Neural crest cell (in vitro differentiated cells): ENCODE measurements at regions not wholly inside any gene's neighbourhood (a gene's known extent, or its start where the extent isn't known, plus 50 kb on each side); places are given as distances from the start of the nearest gene placed in this dataset.

Experiments
- DNase-seq: peaks from one replicate; pipeline ENCODE4 v3.0.0; 2021; ENCODE audit warnings: low read depth, mixed read lengths, low spot score
- H3K27ac Mint-ChIP-seq: one replicate; pipeline ENCODE4 v1.8.0; 2021; ENCODE audit warnings: mild to moderate bottlenecking, mixed read lengths; ENCODE audit not compliant: unreplicated experiment
- H3K27me3 Mint-ChIP-seq: 2 replicates; pipeline ENCODE4 v1.8.0; 2021; ENCODE audit warnings: low read depth, mild to moderate bottlenecking, mixed read lengths
- H3K36me3 Mint-ChIP-seq: 2 replicates; pipeline ENCODE4 v1.8.0; 2021; ENCODE audit warnings: low read depth, mild to moderate bottlenecking, mixed read lengths
- H3K4me1 Mint-ChIP-seq: 2 replicates; pipeline ENCODE4 v1.8.0; 2021; ENCODE audit warnings: mixed read lengths
- H3K4me3 Mint-ChIP-seq: one replicate; pipeline ENCODE4 v1.8.0; 2021; ENCODE audit warnings: mild to moderate bottlenecking, mixed read lengths
- H3K9me3 Mint-ChIP-seq: 2 replicates; pipeline ENCODE4 v1.8.0; 2021; ENCODE audit warnings: mixed read lengths
- TF ChIP-seq, protein P1 (sequence below): fragments of 200-600 bp; sonication (generic); conservative IDR thresholded peaks from 2 replicates; pipeline ENCODE4 v1.5.0; 2021; ENCODE audit warnings: antibody characterized with exemption, mild to moderate bottlenecking

DNA sequence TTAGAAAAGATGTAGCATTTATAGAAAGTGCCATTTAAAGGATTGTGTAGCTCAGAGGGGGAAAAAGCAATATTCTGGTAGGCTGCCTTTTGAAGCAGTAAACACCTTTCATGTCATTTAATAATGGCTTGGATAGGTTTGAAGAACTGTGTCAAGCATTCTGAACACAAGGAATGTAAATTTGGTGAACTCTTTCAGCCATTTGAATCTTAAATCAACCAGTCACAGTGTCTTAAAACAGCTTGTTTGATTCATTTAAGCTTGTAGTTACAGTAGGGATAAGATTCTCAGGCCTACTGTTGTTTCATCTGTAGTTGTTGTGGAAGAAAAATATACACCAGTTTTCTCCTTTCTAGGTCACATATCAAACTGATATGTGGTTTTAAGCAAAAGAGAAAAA, 299.4 kb upstream of the NOVA1 start:
- no peak for DNase-seq
- Mint-ChIP-seq H3K4me1 (no peaks in the 10 kb centered on the region), H3K36me3 (peaks cover 7% of the 10 kb centered on the region), H3K9me3 (peaks cover 8% of the 10 kb centered on the region), H3K27ac (no peak overlapping the region), H3K4me3 (no peak overlapping the region), H3K27me3 (no peaks in the 10 kb centered on the region)
- TF ChIP-seq, protein P1, sequence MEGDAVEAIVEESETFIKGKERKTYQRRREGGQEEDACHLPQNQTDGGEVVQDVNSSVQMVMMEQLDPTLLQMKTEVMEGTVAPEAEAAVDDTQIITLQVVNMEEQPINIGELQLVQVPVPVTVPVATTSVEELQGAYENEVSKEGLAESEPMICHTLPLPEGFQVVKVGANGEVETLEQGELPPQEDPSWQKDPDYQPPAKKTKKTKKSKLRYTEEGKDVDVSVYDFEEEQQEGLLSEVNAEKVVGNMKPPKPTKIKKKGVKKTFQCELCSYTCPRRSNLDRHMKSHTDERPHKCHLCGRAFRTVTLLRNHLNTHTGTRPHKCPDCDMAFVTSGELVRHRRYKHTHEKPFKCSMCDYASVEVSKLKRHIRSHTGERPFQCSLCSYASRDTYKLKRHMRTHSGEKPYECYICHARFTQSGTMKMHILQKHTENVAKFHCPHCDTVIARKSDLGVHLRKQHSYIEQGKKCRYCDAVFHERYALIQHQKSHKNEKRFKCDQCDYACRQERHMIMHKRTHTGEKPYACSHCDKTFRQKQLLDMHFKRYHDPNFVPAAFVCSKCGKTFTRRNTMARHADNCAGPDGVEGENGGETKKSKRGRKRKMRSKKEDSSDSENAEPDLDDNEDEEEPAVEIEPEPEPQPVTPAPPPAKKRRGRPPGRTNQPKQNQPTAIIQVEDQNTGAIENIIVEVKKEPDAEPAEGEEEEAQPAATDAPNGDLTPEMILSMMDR = no peak

DNA sequence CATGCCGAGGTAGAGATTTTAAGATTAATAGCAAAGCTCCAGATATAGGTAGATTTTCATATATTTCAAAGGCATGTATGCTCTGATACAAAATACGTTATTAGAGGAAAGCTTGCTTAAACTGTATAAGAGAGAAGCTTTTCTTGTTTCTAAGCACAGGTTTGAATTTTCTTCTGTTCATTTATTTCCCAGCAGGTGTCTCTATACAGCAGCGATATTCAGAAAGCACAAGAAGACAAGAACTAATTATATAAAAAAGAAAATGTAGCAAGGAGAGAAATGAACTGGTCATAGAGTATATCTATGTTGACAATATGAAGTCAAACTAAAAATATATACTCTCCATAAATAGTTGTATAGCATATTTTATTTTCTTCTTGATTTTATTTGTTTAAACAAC, 307.4 kb upstream of the NOVA1 start:
- no peaks in the 10 kb centered on the region for H3K4me1 Mint-ChIP-seq

DNA sequence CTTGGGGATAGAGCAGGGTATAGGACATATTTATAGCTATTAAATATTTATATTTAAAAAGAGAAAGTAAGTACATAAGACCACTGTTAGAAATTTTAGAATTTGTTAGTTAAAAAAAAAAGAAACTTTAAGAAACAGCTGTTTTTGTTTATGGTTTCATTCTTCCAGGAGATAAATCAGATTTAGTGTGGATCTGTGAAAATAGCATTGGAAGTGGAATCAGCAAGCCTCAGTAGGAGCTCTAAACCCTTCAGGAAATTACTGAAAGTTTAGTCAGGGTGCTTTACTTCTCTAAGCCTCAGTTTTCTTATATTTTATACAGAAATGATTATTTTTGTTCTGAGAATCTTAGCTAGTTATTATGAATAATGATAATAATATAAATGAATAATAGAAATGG, 316.0 kb upstream of the NOVA1 start:
- no peak for DNase-seq
- Mint-ChIP-seq H3K27ac (no peak overlapping the region), H3K27me3 (no peaks in the 10 kb centered on the region), H3K4me3 (no peak overlapping the region), H3K36me3 (no peaks in the 10 kb centered on the region), H3K4me1 (no peaks in the 10 kb centered on the region), H3K9me3 (peaks cover 11% of the 10 kb centered on the region)
- TF ChIP-seq, protein P1 = no peak

More for the DNA sequence above, 307.4 kb upstream of the NOVA1 start:
- Mint-ChIP-seq H3K9me3 (peaks cover 5% of the 10 kb centered on the region), H3K36me3 (peaks cover 5% of the 10 kb centered on the region), H3K27ac (no peak overlapping the region), H3K27me3 (no peaks in the 10 kb centered on the region), H3K4me3 (no peak overlapping the region)
- no peak for DNase-seq
- TF ChIP-seq, protein P1 = peak; percentile 50

DNA sequence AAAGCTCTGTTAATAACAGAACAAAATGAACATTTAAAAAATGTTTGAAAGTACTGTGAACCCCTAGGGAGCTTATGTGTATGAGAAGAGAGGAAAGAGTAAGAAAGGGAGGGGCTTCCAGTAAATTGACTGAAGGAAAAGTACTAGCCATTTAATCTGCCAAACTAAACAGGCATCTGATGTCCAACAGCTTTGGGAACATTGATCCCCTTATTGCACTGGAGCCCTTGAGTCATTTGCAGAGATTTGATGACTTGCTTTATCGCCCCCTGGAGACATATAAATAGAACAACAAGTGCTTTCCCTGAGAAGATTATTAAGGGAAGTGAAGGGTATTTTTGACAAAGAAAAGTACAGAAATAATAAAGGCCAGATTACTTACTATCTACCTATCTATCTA, 319.3 kb upstream of the NOVA1 start:
- TF ChIP-seq, protein P1 = peak; percentile 48
- Mint-ChIP-seq H3K27ac (no peak overlapping the region), H3K9me3 (peaks cover 14% of the 10 kb centered on the region), H3K4me1 (no peaks in the 10 kb centered on the region), H3K27me3 (no peaks in the 10 kb centered on the region), H3K4me3 (no peak overlapping the region), H3K36me3 (no peaks in the 10 kb centered on the region)
- no peak for DNase-seq

DNA sequence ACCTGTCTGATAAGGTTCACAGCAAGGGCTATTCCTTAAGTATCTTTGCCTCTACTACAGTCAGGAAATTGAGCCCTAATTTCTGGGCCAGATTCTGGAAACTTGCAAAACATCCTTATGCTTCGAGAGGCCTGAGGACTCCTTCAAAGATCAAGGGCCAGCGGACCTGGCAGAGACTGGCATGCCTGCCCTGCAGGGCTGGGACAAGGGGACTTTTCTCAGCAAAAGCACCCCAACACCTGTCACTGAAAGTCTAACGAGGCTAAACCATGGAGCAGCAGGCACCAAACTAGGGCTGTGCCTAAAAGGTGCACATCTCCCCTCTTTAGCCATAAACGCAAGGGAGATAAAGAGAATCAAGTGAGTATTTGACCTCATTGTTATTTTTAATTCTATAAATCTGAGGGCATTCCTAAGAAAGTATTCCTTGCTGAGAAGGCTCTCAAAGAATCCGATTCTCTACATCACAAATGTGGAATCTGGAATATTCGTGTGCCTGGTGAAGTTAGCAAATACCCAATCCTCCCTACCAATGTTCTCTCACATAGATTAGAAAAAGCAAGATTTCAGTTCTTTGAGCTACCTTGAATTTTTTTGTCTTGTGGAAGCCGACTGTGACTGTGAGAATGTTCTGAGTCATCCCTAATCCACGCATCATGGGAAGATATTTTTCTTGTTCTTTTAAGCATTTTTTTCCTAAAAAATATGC, 328.2 kb upstream of the NOVA1 start:
- Mint-ChIP-seq H3K9me3 (peaks cover 2% of the 10 kb centered on the region), H3K27me3 (no peaks in the 10 kb centered on the region), H3K4me1 (peaks cover 29% of the 10 kb centered on the region), H3K4me3 (no peak overlapping the region), H3K27ac (no peak overlapping the region), H3K36me3 (no peaks in the 10 kb centered on the region)
- DNase-seq = no peak
- TF ChIP-seq, protein P1 = no peak
